UCSD-AML1 (cell line): ENCODE measurements at regions not wholly inside any gene's neighbourhood (a gene's known extent, or its start where the extent isn't known, plus 50 kb on each side); places are given as distances from the start of the nearest gene placed in this dataset.

ENCODE experiments used
- DNase-seq: peaks from one replicate; lab custom pipeline; 2025; ENCODE audit not compliant: unreplicated experiment; lab: John Stamatoyannopoulos, UW

- no peak for DNase-seq
These were observed 219.3 kb upstream of the SH3BP4 start for GRCh38 chr2:234732404-234733092.

- DNase-seq = no peak
These were observed 220.6 kb upstream of the SH3BP4 start for GRCh38 chr2:234731236-234731635.

GRCh38 chr2:234730066-234730640 lies 221.7 kb upstream of the SH3BP4 start:
- DNase-seq = no peak

GRCh38 chr2:234725528-234726264 lies 226.1 kb upstream of the SH3BP4 start:
- no peak for DNase-seq

GRCh38 chr2:234724850-234725249 lies 227.0 kb upstream of the SH3BP4 start:
- no peak for DNase-seq

GRCh38 chr2:234723400-234723799 lies 226.5 kb upstream of the ARL4C start:
- no peak for DNase-seq

- no peak for DNase-seq
These were observed 225.3 kb upstream of the ARL4C start for GRCh38 chr2:234722176-234722575.

GRCh38 chr2:234719116-234719716 lies 222.3 kb upstream of the ARL4C start:
- no peak for DNase-seq

- DNase-seq = no peak
These were observed 219.4 kb upstream of the ARL4C start for GRCh38 chr2:234716271-234716670.

GRCh38 chr2:234715671-234716250 lies 218.9 kb upstream of the ARL4C start:
- DNase-seq = no peak

GRCh38 chr2:234714711-234715110 lies 217.8 kb upstream of the ARL4C start:
- no peak for DNase-seq

GRCh38 chr2:234712421-234712935 lies 215.6 kb upstream of the ARL4C start:
- DNase-seq = no peak

GRCh38 chr2:234711308-234711707 lies 214.4 kb upstream of the ARL4C start:
- no peak for DNase-seq

GRCh38 chr2:234710587-234710986 lies 213.7 kb upstream of the ARL4C start:
- DNase-seq = no peak

GRCh38 chr2:234710066-234710465 lies 213.2 kb upstream of the ARL4C start:
- DNase-seq = no peak

GRCh38 chr2:234708717-234709116 lies 211.8 kb upstream of the ARL4C start:
- no peak for DNase-seq

- no peak for DNase-seq
These were observed 211.3 kb upstream of the ARL4C start for GRCh38 chr2:234708091-234708683.

GRCh38 chr2:234706086-234706485 lies 209.2 kb upstream of the ARL4C start:
- DNase-seq = no peak

GRCh38 chr2:234705108-234705507 lies 208.2 kb upstream of the ARL4C start:
- no peak for DNase-seq

- no peak for DNase-seq
These were observed 206.4 kb upstream of the ARL4C start for GRCh38 chr2:234703258-234703657.

GRCh38 chr2:234702731-234703225 lies 205.9 kb upstream of the ARL4C start:
- DNase-seq = no peak
